Sigmoid colon (tissue), 6 donors: ENCODE measurements at regions not wholly inside any gene's neighbourhood (a gene's known extent, or its start where the extent isn't known, plus 50 kb on each side); places are given as distances from the start of the nearest gene placed in this dataset.

ENCODE experiments used
- DNase-seq: peaks from one replicate; pipeline ENCODE4 v3.0.0-alpha.2; 2019
- H3K27ac ChIP-seq, 4 donors: fragments of 200-600 bp; sonication (generic); one replicate each; pipeline ENCODE4 v1.5.1; 2016 to 2019; ENCODE audit warnings: mild to moderate bottlenecking in 1 of 4
- H3K27me3 ChIP-seq, 3 donors: fragments of 200-600 bp; sonication (generic); one replicate each; pipeline ENCODE4 v1.5.1; 2019; ENCODE audit warnings: mild to moderate bottlenecking in 1 of 3
- H3K36me3 ChIP-seq, 4 donors: fragments of 200-600 bp; sonication (generic); one replicate each; pipeline ENCODE4 v1.5.1; 2016 to 2019
- H3K4me1 ChIP-seq, 4 donors: fragments of 200-600 bp; sonication (generic); one replicate each; pipeline ENCODE4 v1.5.1; 2017 to 2019
- H3K4me3 ChIP-seq, 4 donors: fragments of 200-600 bp; sonication (generic); one replicate each; pipeline ENCODE4 v1.5.1; 2017 to 2019; ENCODE audit warnings: mild to moderate bottlenecking in 2 of 4, moderate library complexity in 1 of 4
- H3K9me3 ChIP-seq, 4 donors: fragments of 200-600 bp in 3 of 4; sonication (generic) in 3 of 4; one replicate each; pipeline versions ENCODE4 v1.5.1 to v1.6.1; 2013 to 2019
- CTCF ChIP-seq, 4 experiments: fragments of 450-650 bp in 3 of 4; fragments of 200-600 bp in 1 of 4; IDR thresholded peaks; one replicate each; pipeline ENCODE4 v1.5.1; 2016 to 2019; ENCODE audit warnings: antibody characterized with exemption in 4 of 4, mild to moderate bottlenecking in 3 of 4, moderate library complexity in 2 of 4
- EP300 ChIP-seq, 4 donors: sonication (generic); formaldehyde crosslinking; IDR thresholded peaks; one replicate each; pipeline ENCODE4 v1.6.1; 2017; ENCODE audit warnings: antibody characterized with exemption in 4 of 4
- POLR2A ChIP-seq, 2 donors: fragments of 450-650 bp; IDR thresholded peaks; one replicate each; pipeline ENCODE4 v1.6.1; 2016; ENCODE audit warnings: antibody characterized with exemption in 2 of 2, mild to moderate bottlenecking in 2 of 2, moderate library complexity in 2 of 2
- POLR2AphosphoS5 ChIP-seq, 4 donors: sonication (generic); formaldehyde crosslinking; IDR thresholded peaks; one replicate each; pipeline ENCODE4 v1.6.1; 2017; ENCODE audit warnings: antibody characterized with exemption in 4 of 4
- WGBS, 2 donors: extraction: QIAGEN DNeasy Blood & Tissue Kit; methylation state at CpG; one replicate each; pipeline ENCODE4 v1.1.7; 2013; 5-methylcytosine and 5-hydroxymethylcytosine counted together
- intact Hi-C: fragments of 100-400 bp; cut with DNase I; formaldehyde crosslinking; loops from one replicate; pipeline ENCODE4 v1.15.1; 2023
- donor health status: healthy with polysubstance abuse.
- donor health status: healthy.

GRCh38 chr17:13365331-13365730 is 236.4 kb downstream of the HS3ST3A1 start:
- Histone ChIP-seq H3K4me3 (no peak overlapping the region), H3K9me3 (no peaks in the 10 kb centered on the region), H3K27me3 (no peaks in the 10 kb centered on the region), H3K4me1 (no peaks in the 10 kb centered on the region), H3K27ac (no peak overlapping the region), H3K36me3 (no peaks in the 10 kb centered on the region)
- intact Hi-C loops = no loop called here
- DNase-seq = no peak
- 91 to 92% methylated on average over 4 of the region's 4 CpGs for WGBS, 2 donors
- no peak for TF ChIP-seq CTCF (IDR thresholded peaks at IDR 0.05)
- TF ChIP-seq EP300 (IDR thresholded peaks at IDR 0.05) = no peak
- no peak for TF ChIP-seq POLR2A (IDR thresholded peaks at IDR 0.05)
- TF ChIP-seq POLR2AphosphoS5 (IDR thresholded peaks at IDR 0.05) = no peak

GRCh38 chr17:13363771-13364170 is 238.0 kb downstream of the HS3ST3A1 start:
- Histone ChIP-seq H3K4me3 (no peak overlapping the region), H3K27ac (no peak overlapping the region), H3K9me3 (no peaks in the 10 kb centered on the region), H3K27me3 (no peaks in the 10 kb centered on the region), H3K4me1 (no peaks in the 10 kb centered on the region), H3K36me3 (no peaks in the 10 kb centered on the region)
- intact Hi-C loops = no loop called here
- 31 to 34% methylated on average over 1 of the region's 1 CpG for WGBS, 2 donors
- TF ChIP-seq POLR2A (IDR thresholded peaks at IDR 0.05) = no peak
- no peak for TF ChIP-seq CTCF (IDR thresholded peaks at IDR 0.05)
- no peak for TF ChIP-seq EP300 (IDR thresholded peaks at IDR 0.05)
- no peak for TF ChIP-seq POLR2AphosphoS5 (IDR thresholded peaks at IDR 0.05)
- no peak for DNase-seq

GRCh38 chr17:13362341-13363122 is 239.2 kb downstream of the HS3ST3A1 start:
- TF ChIP-seq POLR2AphosphoS5 (IDR thresholded peaks at IDR 0.05) (no peak), EP300 (IDR thresholded peaks at IDR 0.05) (no peak), CTCF (IDR thresholded peaks at IDR 0.05) (no peak), POLR2A (IDR thresholded peaks at IDR 0.05) (no peak)
- intact Hi-C loops = no loop called here
- H3K4me3 ChIP-seq = no peak overlapping the region
- DNase-seq = no peak
- H3K27ac ChIP-seq = no peak overlapping the region
- 80% methylated on average over 9 of the region's 9 CpGs for WGBS, 2 donors
- H3K9me3 ChIP-seq = no peaks in the 10 kb centered on the region
- H3K36me3 ChIP-seq = no peaks in the 10 kb centered on the region
- H3K4me1 ChIP-seq = no peaks in the 10 kb centered on the region
- H3K27me3 ChIP-seq = no peaks in the 10 kb centered on the region

- intact Hi-C loops = no loop called here
- WGBS, 2 donors = 85 to 88% methylated on average over 5 of the region's 5 CpGs
- Histone ChIP-seq H3K4me3 (no peak overlapping the region), H3K36me3 (no peaks in the 10 kb centered on the region), H3K4me1 (no peaks in the 10 kb centered on the region), H3K9me3 (no peaks in the 10 kb centered on the region), H3K27ac (no peak overlapping the region), H3K27me3 (no peaks in the 10 kb centered on the region)
- TF ChIP-seq POLR2AphosphoS5 (IDR thresholded peaks at IDR 0.05) (no peak), EP300 (IDR thresholded peaks at IDR 0.05) (no peak), CTCF (IDR thresholded peaks at IDR 0.05) (no peak), POLR2A (IDR thresholded peaks at IDR 0.05) (no peak)
- no peak for DNase-seq
Measured at GRCh38 chr17:13359774-13360173, 242.0 kb downstream of the HS3ST3A1 start.

GRCh38 chr17:13355054-13355453 is 246.7 kb downstream of the HS3ST3A1 start:
- intact Hi-C loops = no loop called here

More at GRCh38 chr17:13355054-13355453, 246.7 kb downstream of the HS3ST3A1 start:
- Histone ChIP-seq H3K27me3 (no peaks in the 10 kb centered on the region), H3K4me3 (no peak overlapping the region), H3K36me3 (no peaks in the 10 kb centered on the region), H3K9me3 (no peaks in the 10 kb centered on the region), H3K4me1 (peaks cover 0 to 5% (median 0%) of the 10 kb centered on the region in 4 donors), H3K27ac (no peak overlapping the region)
- TF ChIP-seq EP300 (IDR thresholded peaks at IDR 0.05) = no peak
- no peak for TF ChIP-seq POLR2AphosphoS5 (IDR thresholded peaks at IDR 0.05)
- TF ChIP-seq CTCF (IDR thresholded peaks at IDR 0.05) = no peak
- TF ChIP-seq POLR2A (IDR thresholded peaks at IDR 0.05) = no peak
- 65 to 85% methylated on average over 1 of the region's 1 CpG for WGBS, 2 donors
- no peak for DNase-seq
